ENCODE measurements at regions not wholly inside any gene's neighbourhood (a gene's known extent, or its start where the extent isn't known, plus 50 kb on each side); places are given as distances from the start of the nearest gene placed in this dataset.

DNA sequence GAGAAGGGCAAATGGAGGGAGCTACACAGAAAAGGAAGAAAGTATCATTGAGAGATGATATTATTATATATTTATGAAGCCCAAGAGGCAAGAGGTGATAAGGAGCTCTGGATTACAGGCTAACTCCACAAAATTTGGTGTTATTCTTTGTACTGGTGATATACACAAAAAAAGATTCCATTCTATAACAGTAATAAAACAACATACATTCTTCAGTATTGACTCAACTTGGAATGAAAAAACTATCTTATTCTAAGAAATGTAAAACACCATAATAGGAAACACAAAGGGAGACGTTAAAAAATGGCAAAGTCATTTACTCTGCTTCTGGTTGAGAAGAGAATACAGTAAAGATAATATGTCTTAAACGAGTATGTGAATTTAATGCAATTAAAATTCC lies 99.4 kb downstream of the TEX35 start:
- in situ Hi-C loops (cut with MboI; ENCODE audit: low pct_unique_long_range_greater_than_20kb in 2 of 9, low sequenced_read_pairs in 9 of 9, unreplicated experiment in 9 of 9), result no loop called here
- 3 to 86% (median 76%) methylated on average over 2 of the region's 2 CpGs; no CpG with 5 or more reads in 1 of the 10 experiments for WGBS, 10 experiments
- H3K4me1 ChIP-seq (replicated peaks in 1 of 2), result no peaks in the 10 kb centered on the region
- H3K4me3 ChIP-seq, result no peak overlapping the region
- H3K27ac ChIP-seq, result no peak overlapping the region
- ATAC-seq (replicated peaks in 6 of 8), result no peak

DNA sequence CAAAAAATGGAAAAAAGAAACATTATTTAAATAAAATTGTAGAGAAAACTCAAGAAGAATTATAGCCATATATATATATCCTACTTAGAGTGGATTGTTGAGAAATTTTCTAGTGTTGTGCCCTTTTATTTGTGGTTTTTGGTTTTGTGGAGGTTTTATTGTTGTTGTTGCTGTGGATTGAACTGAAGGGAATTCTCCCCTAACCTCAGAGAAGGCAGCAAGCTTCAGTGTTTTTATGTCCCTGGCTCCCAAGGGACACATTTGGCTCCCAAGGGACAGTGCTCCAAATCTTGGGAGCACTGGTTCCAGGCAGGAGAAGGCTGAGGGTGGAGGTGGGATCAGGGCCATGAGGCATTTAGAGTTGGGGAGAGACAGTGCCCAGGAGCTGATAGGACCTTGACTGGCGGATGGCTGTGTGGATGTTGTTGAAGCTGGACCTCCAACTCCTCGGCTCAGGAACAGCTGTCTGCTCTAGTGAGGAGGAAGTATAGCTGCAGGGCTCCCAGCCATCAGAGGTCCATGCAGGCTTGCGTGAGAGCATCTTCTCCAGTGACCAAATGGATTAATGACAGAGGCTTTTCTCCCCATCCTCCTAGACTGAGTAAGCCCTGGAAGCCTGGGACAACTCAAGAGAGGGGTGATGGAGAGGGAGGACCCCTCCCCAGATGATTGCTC lies 100.5 kb downstream of the TEX35 start:
- no peak for ATAC-seq (replicated peaks in 6 of 8)
- in situ Hi-C loops (cut with MboI; ENCODE audit: low pct_unique_long_range_greater_than_20kb in 2 of 9, low sequenced_read_pairs in 9 of 9, unreplicated experiment in 9 of 9), result no loop called here
- Histone ChIP-seq H3K4me1 (replicated peaks in 1 of 2) (no peaks in the 10 kb centered on the region), H3K4me3 (no peak overlapping the region), H3K27ac (no peak overlapping the region)
- WGBS, 10 experiments, result 92 to 100% (median 95%) methylated on average over 1 to 3 of the region's 3 CpGs; no CpG with 5 or more reads in 5 of the 10 experiments

- in situ Hi-C loops (cut with MboI; ENCODE audit: low pct_unique_long_range_greater_than_20kb in 2 of 9, low sequenced_read_pairs in 9 of 9, unreplicated experiment in 9 of 9), result no loop called here
- Histone ChIP-seq H3K4me1 (replicated peaks in 1 of 2) (no peaks in the 10 kb centered on the region), H3K27ac (no peak overlapping the region), H3K4me3 (no peak overlapping the region)
- peak in 1 of 8 experiments; percentile 39 for ATAC-seq (replicated peaks in 6 of 8)
- WGBS, 10 experiments, result 53 to 90% (median 84%) methylated on average over 2 to 8 of the region's 8 CpGs
Measured at GRCh38 chr1:178614286-178614685, 101.4 kb downstream of the TEX35 start.

- H3K4me3 ChIP-seq, result no peak overlapping the region
- in situ Hi-C loops (cut with MboI; ENCODE audit: low pct_unique_long_range_greater_than_20kb in 2 of 9, low sequenced_read_pairs in 9 of 9, unreplicated experiment in 9 of 9), result no loop called here
- 67 to 97% (median 95%) methylated on average over 1 to 4 of the region's 4 CpGs for WGBS, 10 experiments
- H3K27ac ChIP-seq, result no peak overlapping the region
- H3K4me1 ChIP-seq (replicated peaks in 1 of 2), result no peaks in the 10 kb centered on the region
- ATAC-seq (replicated peaks in 6 of 8), result no peak
Measured at GRCh38 chr1:178619042-178619927, 105.8 kb upstream of the RALGPS2 start.

- H3K4me3 ChIP-seq, result no peak overlapping the region
- no peak overlapping the region for H3K27ac ChIP-seq
- ATAC-seq (replicated peaks in 6 of 8), result no peak
- in situ Hi-C loops (cut with MboI; ENCODE audit: low pct_unique_long_range_greater_than_20kb in 2 of 9, low sequenced_read_pairs in 9 of 9, unreplicated experiment in 9 of 9), result no loop called here
- H3K4me1 ChIP-seq (replicated peaks in 1 of 2), result no peaks in the 10 kb centered on the region
- WGBS, 10 experiments, result 0 to 100% (median 85%) methylated on average over 1 to 5 of the region's 5 CpGs
Measured at GRCh38 chr1:178620584-178621475, 104.2 kb upstream of the RALGPS2 start.

GRCh38 chr1:178621822-178622221 lies 103.2 kb upstream of the RALGPS2 start:
- H3K27ac ChIP-seq, result no peak overlapping the region
- 36 to 98% (median 91%) methylated on average over 3 to 10 of the region's 10 CpGs; no CpG with 5 or more reads in 3 of the 10 experiments for WGBS, 10 experiments
- no peaks in the 10 kb centered on the region for H3K4me1 ChIP-seq (replicated peaks in 1 of 2)
- in situ Hi-C loops (cut with MboI; ENCODE audit: low pct_unique_long_range_greater_than_20kb in 2 of 9, low sequenced_read_pairs in 9 of 9, unreplicated experiment in 9 of 9), result no loop called here
- no peak for ATAC-seq (replicated peaks in 6 of 8)
- no peak overlapping the region for H3K4me3 ChIP-seq

DNA sequence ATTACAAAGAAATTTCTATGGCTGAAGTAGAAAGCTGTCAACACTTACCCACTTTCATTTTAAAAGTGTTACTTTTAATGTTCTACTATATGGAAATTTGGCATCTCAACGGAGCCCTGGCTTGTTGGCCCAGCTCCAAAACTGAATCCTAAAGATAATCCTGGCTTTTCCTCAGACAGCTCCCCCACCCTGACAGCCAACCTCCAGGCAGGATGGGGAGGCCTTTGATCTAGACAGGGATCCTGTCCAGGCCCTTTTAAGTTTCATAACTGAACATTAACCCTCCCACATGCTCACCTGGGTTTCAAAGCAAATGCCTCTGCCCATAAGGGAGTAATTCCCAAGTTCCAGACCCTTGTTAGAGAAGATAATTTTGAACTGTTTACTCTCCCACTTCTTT lies 99.3 kb upstream of the RALGPS2 start:
- in situ Hi-C loops (cut with MboI; ENCODE audit: low pct_unique_long_range_greater_than_20kb in 2 of 9, low sequenced_read_pairs in 9 of 9, unreplicated experiment in 9 of 9), result no loop called here
- no peak overlapping the region for H3K4me3 ChIP-seq
- WGBS, 10 experiments, result 8 to 86% (median 50%) methylated on average over 1 of the region's 1 CpG; no CpG with 5 or more reads in 3 of the 10 experiments
- H3K27ac ChIP-seq, result no peak overlapping the region
- ATAC-seq (replicated peaks in 6 of 8), result no peak
- H3K4me1 ChIP-seq (replicated peaks in 1 of 2), result no peaks in the 10 kb centered on the region

GRCh38 chr1:178627037-178627436 lies 98.0 kb upstream of the RALGPS2 start:
- H3K4me3 ChIP-seq, result no peak overlapping the region
- H3K27ac ChIP-seq, result no peak overlapping the region
- 50 to 95% (median 80%) methylated on average over 1 to 2 of the region's 2 CpGs; no CpG with 5 or more reads in 3 of the 10 experiments for WGBS, 10 experiments
- no peaks in the 10 kb centered on the region for H3K4me1 ChIP-seq (replicated peaks in 1 of 2)
- no peak for ATAC-seq (replicated peaks in 6 of 8)
- in situ Hi-C loops (cut with MboI; ENCODE audit: low pct_unique_long_range_greater_than_20kb in 2 of 9, low sequenced_read_pairs in 9 of 9, unreplicated experiment in 9 of 9), result no loop called here

- Histone ChIP-seq H3K27ac (no peak overlapping the region), H3K4me3 (no peak overlapping the region), H3K4me1 (replicated peaks in 1 of 2) (no peaks in the 10 kb centered on the region)
- in situ Hi-C loops (cut with MboI; ENCODE audit: low pct_unique_long_range_greater_than_20kb in 2 of 9, low sequenced_read_pairs in 9 of 9, unreplicated experiment in 9 of 9), result no loop called here
- WGBS, 10 experiments, result 33 to 100% (median 92%) methylated on average over 1 to 2 of the region's 2 CpGs; no CpG with 5 or more reads in 1 of the 10 experiments
- ATAC-seq (replicated peaks in 6 of 8), result no peak
Measured at GRCh38 chr1:178628637-178629251, 96.3 kb upstream of the RALGPS2 start.

DNA sequence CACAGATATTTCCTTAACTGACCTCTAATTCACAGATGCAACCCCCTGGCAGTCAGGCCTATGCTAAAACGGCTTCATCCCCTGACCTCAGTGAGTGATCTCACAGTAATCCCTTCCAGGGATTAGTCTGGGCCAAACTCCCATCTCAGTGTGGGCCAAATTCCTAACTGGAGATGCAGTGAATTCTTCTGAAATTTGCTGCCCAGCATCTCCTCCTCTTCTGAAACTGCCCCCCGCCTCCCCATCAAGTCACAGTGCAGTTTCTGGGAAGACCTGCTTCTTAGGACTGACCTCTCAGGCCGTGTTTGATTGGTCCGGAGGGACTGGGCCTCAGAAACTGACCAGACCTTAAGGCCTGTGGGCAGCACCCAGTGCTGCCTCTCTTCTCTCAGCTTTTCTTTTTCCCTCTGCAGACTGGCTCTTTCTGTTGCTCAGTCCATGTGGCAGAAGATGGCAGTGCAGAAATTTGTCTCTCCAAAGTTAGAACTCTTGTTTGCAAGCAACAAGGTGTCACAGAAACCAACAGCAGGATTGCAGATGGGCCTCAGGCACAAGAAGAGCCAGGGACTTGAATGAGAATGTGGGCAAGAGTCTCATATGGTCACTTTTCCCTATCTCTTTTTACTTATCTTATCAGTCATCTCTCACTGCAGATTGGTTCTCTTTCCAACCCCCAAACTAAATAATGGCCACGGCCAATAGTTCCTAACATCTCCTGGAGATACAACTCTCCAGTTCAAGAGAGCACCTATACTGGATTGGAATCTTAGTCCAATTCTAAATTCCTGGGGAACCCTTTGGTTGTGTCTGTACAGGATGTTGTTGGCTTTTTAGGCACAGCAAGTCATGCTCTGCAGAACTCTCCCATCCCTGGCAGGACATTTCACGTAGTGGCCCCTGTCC lies 95.5 kb upstream of the RALGPS2 start:
- no peak overlapping the region for H3K27ac ChIP-seq
- ATAC-seq (replicated peaks in 6 of 8), result peak in 3 of 8 experiments; percentile 8 to 71 (median 19)
- 54 to 100% (median 86%) methylated on average over 1 to 6 of the region's 6 CpGs; no CpG with 5 or more reads in 1 of the 10 experiments for WGBS, 10 experiments
- in situ Hi-C loops (cut with MboI; ENCODE audit: low pct_unique_long_range_greater_than_20kb in 2 of 9, low sequenced_read_pairs in 9 of 9, unreplicated experiment in 9 of 9), result no loop called here
- H3K4me3 ChIP-seq, result no peak overlapping the region
- H3K4me1 ChIP-seq (replicated peaks in 1 of 2), result no peaks in the 10 kb centered on the region

- no peak overlapping the region for H3K27ac ChIP-seq
- ATAC-seq (replicated peaks in 6 of 8), result no peak
- in situ Hi-C loops (cut with MboI; ENCODE audit: low pct_unique_long_range_greater_than_20kb in 2 of 9, low sequenced_read_pairs in 9 of 9, unreplicated experiment in 9 of 9), result no loop called here
- H3K4me3 ChIP-seq, result no peak overlapping the region
- no peaks in the 10 kb centered on the region for H3K4me1 ChIP-seq (replicated peaks in 1 of 2)
Measured at GRCh38 chr1:178630417-178630816, 94.6 kb upstream of the RALGPS2 start.

DNA sequence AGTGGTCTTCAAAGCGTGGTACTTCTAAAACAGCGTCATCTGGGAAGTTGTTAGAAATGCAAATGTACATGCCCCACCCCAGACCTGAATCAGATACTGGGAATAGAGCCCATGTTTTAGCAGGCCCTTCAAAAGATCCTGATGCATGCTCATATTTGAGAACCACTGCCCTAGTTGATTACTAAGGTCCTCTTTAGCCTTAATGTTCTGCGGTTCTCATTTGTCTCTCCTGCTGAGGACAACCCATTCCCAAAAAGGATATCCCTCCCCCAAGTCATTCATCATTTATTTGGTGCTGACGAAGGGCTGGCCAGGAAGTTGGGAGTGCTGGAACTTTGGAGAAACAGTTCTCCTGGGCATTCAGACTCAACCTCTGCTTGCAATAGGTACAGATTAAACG lies 92.4 kb upstream of the RALGPS2 start:
- peak in 3 of 8 experiments; percentile 28 to 81 (median 75) for ATAC-seq (replicated peaks in 6 of 8)
- in situ Hi-C loops (cut with MboI; ENCODE audit: low pct_unique_long_range_greater_than_20kb in 2 of 9, low sequenced_read_pairs in 9 of 9, unreplicated experiment in 9 of 9), result no loop called here
- no peak overlapping the region for H3K27ac ChIP-seq
- H3K4me3 ChIP-seq, result no peak overlapping the region
- WGBS, 10 experiments, result 4 to 85% (median 73%) methylated on average over 2 to 5 of the region's 5 CpGs; no CpG with 5 or more reads in 2 of the 10 experiments
- H3K4me1 ChIP-seq (replicated peaks in 1 of 2), result no peaks in the 10 kb centered on the region
